ENCODE measurements at regions not wholly inside any gene's neighbourhood (a gene's known extent, or its start where the extent isn't known, plus 50 kb on each side); places are given as distances from the start of the nearest gene placed in this dataset.

GRCh38 chr12:115093261-115093660, 409.3 kb upstream of the TBX3 start:
- H2AFZ ChIP-seq (ENCODE audit: low read length) = no peak overlapping the region
- H3K4me3 ChIP-seq (replicated peaks in 1 of 4; ENCODE audit: control extremely low read depth in 1 of 4, insufficient read depth in 1 of 4, low read depth in 3 of 4, low read length in 4 of 4) = no peak overlapping the region
- no peak overlapping the region for H3K27ac ChIP-seq (ENCODE audit: insufficient read depth, low read length)
- no peaks in the 10 kb centered on the region for H3K27me3 ChIP-seq (ENCODE audit: control insufficient read depth, insufficient read depth, low read length)
- no peak for DNase-seq (ENCODE audit: low read depth in 2 of 2)
- no peaks in the 10 kb centered on the region for H3K79me2 ChIP-seq (ENCODE audit: control insufficient read depth, insufficient read depth, low read length)
- TF ChIP-seq EZH2 (IDR thresholded peaks at IDR 0.05; ENCODE audit: low read length, missing control alignments) = no peak
- TF ChIP-seq, protein P1, sequence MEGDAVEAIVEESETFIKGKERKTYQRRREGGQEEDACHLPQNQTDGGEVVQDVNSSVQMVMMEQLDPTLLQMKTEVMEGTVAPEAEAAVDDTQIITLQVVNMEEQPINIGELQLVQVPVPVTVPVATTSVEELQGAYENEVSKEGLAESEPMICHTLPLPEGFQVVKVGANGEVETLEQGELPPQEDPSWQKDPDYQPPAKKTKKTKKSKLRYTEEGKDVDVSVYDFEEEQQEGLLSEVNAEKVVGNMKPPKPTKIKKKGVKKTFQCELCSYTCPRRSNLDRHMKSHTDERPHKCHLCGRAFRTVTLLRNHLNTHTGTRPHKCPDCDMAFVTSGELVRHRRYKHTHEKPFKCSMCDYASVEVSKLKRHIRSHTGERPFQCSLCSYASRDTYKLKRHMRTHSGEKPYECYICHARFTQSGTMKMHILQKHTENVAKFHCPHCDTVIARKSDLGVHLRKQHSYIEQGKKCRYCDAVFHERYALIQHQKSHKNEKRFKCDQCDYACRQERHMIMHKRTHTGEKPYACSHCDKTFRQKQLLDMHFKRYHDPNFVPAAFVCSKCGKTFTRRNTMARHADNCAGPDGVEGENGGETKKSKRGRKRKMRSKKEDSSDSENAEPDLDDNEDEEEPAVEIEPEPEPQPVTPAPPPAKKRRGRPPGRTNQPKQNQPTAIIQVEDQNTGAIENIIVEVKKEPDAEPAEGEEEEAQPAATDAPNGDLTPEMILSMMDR (conservative IDR thresholded peaks at IDR 0.05 in 1 of 2, IDR thresholded peaks at IDR 0.05 in 1 of 2; ENCODE audit: low read depth in 1 of 2, low read length in 2 of 2) = no peak
- no peak overlapping the region for H3K4me2 ChIP-seq (ENCODE audit: extremely low read depth, insufficient read depth, low read length)
- no peaks in the 10 kb centered on the region for H3K4me1 ChIP-seq (ENCODE audit: control insufficient read depth, extremely low read depth, insufficient read depth, low read length)
- H3K36me3 ChIP-seq (ENCODE audit: control insufficient read depth, insufficient read depth, low read length) = no peaks in the 10 kb centered on the region
- H3K9me3 ChIP-seq (ENCODE audit: control insufficient read depth, insufficient read depth, low read depth, low read length) = no peaks in the 10 kb centered on the region
- H4K20me1 ChIP-seq (ENCODE audit: control insufficient read depth, extremely low read depth, insufficient read depth, low read length) = no peaks in the 10 kb centered on the region
- no peak overlapping the region for H3K9ac ChIP-seq (ENCODE audit: insufficient read depth, low read length)

DNA sequence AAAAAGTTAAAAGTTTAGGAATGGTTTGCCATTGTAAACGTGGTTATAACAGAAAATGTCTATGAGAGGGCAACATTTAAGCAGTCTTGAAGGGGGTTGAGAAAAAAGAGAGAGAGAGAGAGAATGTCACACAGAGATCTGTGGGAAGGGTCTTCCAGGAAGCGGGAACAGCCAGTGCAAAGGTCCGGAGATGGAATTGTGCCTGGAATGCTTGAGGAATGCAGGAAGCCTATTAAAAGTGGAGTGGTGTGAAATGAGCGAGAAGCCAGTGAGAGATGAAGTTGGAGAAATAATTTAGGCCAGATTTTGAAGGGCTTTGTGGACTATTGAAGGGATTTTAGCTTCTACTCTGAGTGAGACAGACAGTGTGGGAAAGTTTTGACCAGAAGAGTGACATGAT, 406.8 kb upstream of the TBX3 start:
- Histone ChIP-seq H3K4me3 (replicated peaks in 1 of 4; ENCODE audit: control extremely low read depth in 1 of 4, insufficient read depth in 1 of 4, low read depth in 3 of 4, low read length in 4 of 4) (no peak overlapping the region), H3K79me2 (ENCODE audit: control insufficient read depth, insufficient read depth, low read length) (no peaks in the 10 kb centered on the region), H3K4me1 (ENCODE audit: control insufficient read depth, extremely low read depth, insufficient read depth, low read length) (no peaks in the 10 kb centered on the region), H3K9me3 (ENCODE audit: control insufficient read depth, insufficient read depth, low read depth, low read length) (no peaks in the 10 kb centered on the region), H2AFZ (ENCODE audit: low read length) (no peak overlapping the region), H3K36me3 (ENCODE audit: control insufficient read depth, insufficient read depth, low read length) (no peaks in the 10 kb centered on the region), H3K9ac (ENCODE audit: insufficient read depth, low read length) (no peak overlapping the region), H3K27me3 (ENCODE audit: control insufficient read depth, insufficient read depth, low read length) (no peaks in the 10 kb centered on the region), H4K20me1 (ENCODE audit: control insufficient read depth, extremely low read depth, insufficient read depth, low read length) (no peaks in the 10 kb centered on the region), H3K4me2 (ENCODE audit: extremely low read depth, insufficient read depth, low read length) (no peak overlapping the region), H3K27ac (ENCODE audit: insufficient read depth, low read length) (no peak overlapping the region)
- TF ChIP-seq EZH2 (IDR thresholded peaks at IDR 0.05; ENCODE audit: low read length, missing control alignments) = no peak
- TF ChIP-seq, protein P1 (conservative IDR thresholded peaks at IDR 0.05 in 1 of 2, IDR thresholded peaks at IDR 0.05 in 1 of 2; ENCODE audit: low read depth in 1 of 2, low read length in 2 of 2) = no peak
- DNase-seq (ENCODE audit: low read depth in 2 of 2) = no peak

DNA sequence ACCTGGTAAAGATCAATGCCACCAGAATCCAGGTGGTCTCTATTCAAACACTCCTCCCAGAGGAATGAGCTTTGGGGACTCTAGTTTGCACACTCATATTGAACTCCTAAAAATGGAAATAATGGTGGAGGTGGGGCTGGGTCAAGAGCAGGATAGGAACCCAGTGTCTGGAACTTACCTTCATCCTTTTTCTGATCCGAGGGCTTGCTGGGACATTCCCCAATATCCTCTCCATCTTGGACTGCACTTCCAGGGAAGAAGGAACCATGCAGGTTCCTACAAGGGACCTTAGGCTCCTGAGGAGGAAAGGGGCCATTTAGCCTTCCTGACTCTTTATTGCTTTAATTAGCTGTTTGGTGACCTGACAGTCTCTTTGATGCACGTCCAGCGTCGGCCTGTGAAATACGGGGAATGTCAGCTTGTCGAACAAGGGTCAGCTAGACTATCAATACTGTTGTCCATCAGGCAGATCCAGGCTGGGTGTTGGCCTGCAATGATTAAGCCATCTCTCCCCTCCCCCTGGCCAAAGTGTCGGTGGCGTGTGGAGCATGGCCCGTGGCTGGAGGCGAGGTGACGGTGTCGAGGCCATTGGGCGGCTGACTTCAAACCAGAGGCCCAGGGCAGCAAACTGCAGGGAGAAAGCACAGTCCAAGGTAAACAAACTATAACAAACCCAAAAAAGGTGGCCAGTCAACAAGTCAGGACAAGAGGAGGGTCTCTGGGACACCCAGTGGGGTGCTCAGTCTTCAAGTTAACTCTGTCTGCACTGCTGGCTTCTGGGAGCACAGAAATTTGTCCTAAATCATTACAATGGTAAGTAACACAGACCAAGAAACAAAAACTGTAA, 405.2 kb upstream of the TBX3 start:
- Histone ChIP-seq H3K4me3 (replicated peaks in 1 of 4; ENCODE audit: control extremely low read depth in 1 of 4, insufficient read depth in 1 of 4, low read depth in 3 of 4, low read length in 4 of 4) (no peak overlapping the region), H2AFZ (ENCODE audit: low read length) (no peak overlapping the region), H3K4me1 (ENCODE audit: control insufficient read depth, extremely low read depth, insufficient read depth, low read length) (no peaks in the 10 kb centered on the region), H3K4me2 (ENCODE audit: extremely low read depth, insufficient read depth, low read length) (no peak overlapping the region), H3K36me3 (ENCODE audit: control insufficient read depth, insufficient read depth, low read length) (no peaks in the 10 kb centered on the region), H4K20me1 (ENCODE audit: control insufficient read depth, extremely low read depth, insufficient read depth, low read length) (no peaks in the 10 kb centered on the region), H3K79me2 (ENCODE audit: control insufficient read depth, insufficient read depth, low read length) (no peaks in the 10 kb centered on the region), H3K9me3 (ENCODE audit: control insufficient read depth, insufficient read depth, low read depth, low read length) (no peaks in the 10 kb centered on the region), H3K27me3 (ENCODE audit: control insufficient read depth, insufficient read depth, low read length) (no peaks in the 10 kb centered on the region), H3K9ac (ENCODE audit: insufficient read depth, low read length) (no peak overlapping the region), H3K27ac (ENCODE audit: insufficient read depth, low read length) (no peak overlapping the region)
- TF ChIP-seq, protein P1 (conservative IDR thresholded peaks at IDR 0.05 in 1 of 2, IDR thresholded peaks at IDR 0.05 in 1 of 2; ENCODE audit: low read depth in 1 of 2, low read length in 2 of 2) = no peak
- TF ChIP-seq EZH2 (IDR thresholded peaks at IDR 0.05; ENCODE audit: low read length, missing control alignments) = no peak
- no peak for DNase-seq (ENCODE audit: low read depth in 2 of 2)

Measured in fibroblast of lung (primary cell).